HepG2 (cell line): ENCODE measurements at regions not wholly inside any gene's neighbourhood (a gene's known extent, or its start where the extent isn't known, plus 50 kb on each side); places are given as distances from the start of the nearest gene placed in this dataset.

Source experiments
- AGO2 ChIP-seq: fragments of 200-400 bp; formaldehyde crosslinking; optimal IDR thresholded peaks from 2 replicates; pipeline ENCODE3; 2017; ENCODE audit warnings: mild to moderate bottlenecking, low read depth, low read length, moderate library complexity
- ASH2L ChIP-seq: fragments of 300-600, 200-600 bp; sonication (generic); IDR thresholded peaks from 2 replicates; pipeline ENCODE4 v1.7.0; 2017; ENCODE audit warnings: low read depth, mild to moderate bottlenecking, moderate library complexity, mixed read lengths, low read length; ENCODE audit not compliant: insufficient read length
- ATRX ChIP-seq: sonication (generic); formaldehyde crosslinking; IDR thresholded peaks from 2 replicates; pipeline ENCODE4 v1.4.0; 2020; ENCODE audit warnings: missing genetic modification reagents, borderline replicate concordance
- CHD2 ChIP-seq: IDR thresholded peaks from 2 replicates; pipeline ENCODE4 v1.6.1; 2011; ENCODE audit warnings: low read depth, low read length, improper control_type of control experiment
- DMTF1 ChIP-seq: sonication (generic); formaldehyde crosslinking; IDR thresholded peaks from 2 replicates; pipeline ENCODE4 v1.4.0; 2020; ENCODE audit warnings: mild to moderate bottlenecking, missing genetic modification reagents
- GATAD1 ChIP-seq: IDR thresholded peaks from 2 replicates; pipeline ENCODE4 v1.6.1; 2016; ENCODE audit warnings: missing genetic modification reagents, missing compliant biosample characterization
- KDM3A ChIP-seq: IDR thresholded peaks from 2 replicates; pipeline ENCODE4 v1.6.1; 2018; ENCODE audit warnings: low read depth, missing compliant biosample characterization
- MLXIP ChIP-seq: sonication (generic); formaldehyde crosslinking; IDR thresholded peaks from 2 replicates; pipeline ENCODE4 v1.9.0; 2021; ENCODE audit warnings: missing genetic modification reagents, borderline replicate concordance
- MTA3 ChIP-seq: sonication (generic); formaldehyde crosslinking; IDR thresholded peaks from 2 replicates; pipeline ENCODE4 v1.4.0; 2020; ENCODE audit warnings: missing genetic modification reagents
- NCOA2 ChIP-seq: sonication (generic); formaldehyde crosslinking; IDR thresholded peaks from 2 replicates; pipeline ENCODE4 v1.8.0; 2022; ENCODE audit warnings: inconsistent platforms
- NPAS2 ChIP-seq: sonication (generic); formaldehyde crosslinking; IDR thresholded peaks from 2 replicates; pipeline ENCODE4 v1.8.0; 2022; ENCODE audit warnings: mild to moderate bottlenecking, missing genetic modification reagents, borderline replicate concordance
- PHF21A ChIP-seq: sonication (generic); formaldehyde crosslinking; IDR thresholded peaks from 2 replicates; pipeline ENCODE4 v1.5.0; 2020; ENCODE audit warnings: mild to moderate bottlenecking, missing genetic modification reagents
- RFX1 ChIP-seq: fragments of 450-650 bp; IDR thresholded peaks from 2 replicates; pipeline ENCODE4 v1.6.1; 2017
- TFDP1 ChIP-seq: IDR thresholded peaks from 2 replicates; pipeline ENCODE4 v1.6.1; 2016; ENCODE audit warnings: missing compliant biosample characterization, missing genetic modification reagents, borderline replicate concordance
- USF2 ChIP-seq, 2 experiments: sonication (generic) in 1 of 2; formaldehyde crosslinking in 1 of 2; IDR thresholded peaks; 2 replicates each; pipeline versions ENCODE4 v1.5.1 to v1.6.1; 2011 to 2020; ENCODE audit warnings: borderline replicate concordance in 1 of 2, low read depth in 1 of 2, low read length in 1 of 2, mild to moderate bottlenecking in 1 of 2, missing genetic modification reagents in 1 of 2, moderate library complexity in 1 of 2
- XBP1 ChIP-seq: sonication (generic); formaldehyde crosslinking; IDR thresholded peaks from 2 replicates; pipeline ENCODE4 v1.5.0; 2020; ENCODE audit warnings: missing genetic modification reagents
- ZC3H4 ChIP-seq: sonication (generic); formaldehyde crosslinking; IDR thresholded peaks from 2 replicates; pipeline ENCODE4 v1.4.0; 2020; ENCODE audit warnings: missing genetic modification reagents, borderline replicate concordance
- ZNF251 ChIP-seq: sonication (generic); formaldehyde crosslinking; IDR thresholded peaks from 2 replicates; pipeline ENCODE4 v1.9.0; 2021; ENCODE audit warnings: mild to moderate bottlenecking, missing genetic modification reagents
- ZNF569 ChIP-seq: sonication (generic); formaldehyde crosslinking; IDR thresholded peaks from 2 replicates; pipeline ENCODE4 v1.5.0; 2020; ENCODE audit warnings: mild to moderate bottlenecking, missing genetic modification reagents, moderate library complexity, borderline replicate concordance
- ZNF704 ChIP-seq: sonication (generic); formaldehyde crosslinking; IDR thresholded peaks from 2 replicates; pipeline ENCODE4 v1.8.1; 2023; ENCODE audit warnings: mild to moderate bottlenecking, inconsistent platforms, moderate library complexity, missing genetic modification reagents, borderline replicate concordance
- ZNF878 ChIP-seq: sonication (generic); formaldehyde crosslinking; IDR thresholded peaks from 2 replicates; pipeline ENCODE4 v1.8.1; 2023; ENCODE audit warnings: mild to moderate bottlenecking, missing genetic modification reagents, moderate library complexity

- no peak for TF ChIP-seq ZNF704 (CRISPR knock-in tag)
- TF ChIP-seq PHF21A, result peak; percentile 73
- TF ChIP-seq ZNF569 (CRISPR knock-in tag), result no peak
- no peak for TF ChIP-seq RFX1
- TF ChIP-seq MTA3, result no peak
- TF ChIP-seq CHD2, result no peak
- no peak; the same call in 1 of the 2 replicates for TF ChIP-seq TFDP1 (CRISPR knock-in tag)
- TF ChIP-seq GATAD1 (CRISPR knock-in tag), result peak; percentile 59; the same call in 1 of the 2 replicates
- 0 out of 2 replicates have a peak, but pooled peaks have one; percentile 62 for TF ChIP-seq DMTF1 (CRISPR knock-in tag)
- no peak for TF ChIP-seq USF2 (IDR thresholded peaks at IDR 0.05; ENCODE audit: low read depth, low read length)
- TF ChIP-seq USF2 (CRISPR knock-in tag; IDR thresholded peaks at IDR 0.05; ENCODE audit: borderline replicate concordance), result no peak
- TF ChIP-seq ASH2L, result no peak
- no peak for TF ChIP-seq ATRX (CRISPR knock-in tag)
- no peak for TF ChIP-seq XBP1 (CRISPR knock-in tag)
- no peak for TF ChIP-seq NPAS2 (CRISPR knock-in tag)
- TF ChIP-seq KDM3A (CRISPR knock-in tag), result no peak
- TF ChIP-seq ZC3H4 (CRISPR knock-in tag), result no peak
- TF ChIP-seq MLXIP, result no peak
- TF ChIP-seq ZNF251 (CRISPR knock-in tag), result no peak
- peak; percentile 55; the same call in 1 of the 2 replicates for TF ChIP-seq ZNF878
- TF ChIP-seq NCOA2 (CRISPR knock-in tag), result peak; percentile 98
- no peak for TF ChIP-seq AGO2
These were observed 179.2 kb upstream of the BMP4 start (continued) for GRCh38 chr14:54135804-54136280.
